ENCODE measurements at regions not wholly inside any gene's neighbourhood (a gene's known extent, or its start where the extent isn't known, plus 50 kb on each side); places are given as distances from the start of the nearest gene placed in this dataset.

DNA sequence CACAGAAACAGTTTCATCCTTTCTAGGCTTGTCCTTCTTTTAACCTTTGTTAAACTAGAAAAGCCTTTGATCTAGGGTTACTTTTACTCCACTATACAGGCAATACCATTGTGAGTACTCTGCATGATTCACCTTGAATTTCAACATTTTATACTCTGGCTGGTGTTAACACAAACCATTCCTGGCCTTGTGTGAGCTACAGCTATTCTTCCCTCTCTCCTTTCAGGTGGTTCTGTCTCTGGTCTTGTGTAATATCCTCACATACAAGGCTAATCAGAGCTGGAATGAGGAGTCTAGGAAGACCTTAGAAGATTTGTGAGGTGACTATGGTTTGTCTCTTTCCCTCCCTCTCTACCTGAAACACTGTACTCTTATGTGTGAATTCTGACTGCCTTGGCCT, 837.4 kb upstream of the USP15 start:
- DNase-seq (ENCODE audit: low spot score) = no peak
- no peak overlapping the region for H3K27ac ChIP-seq
- intact Hi-C loops (cut with DNase I) = no loop called here

DNA sequence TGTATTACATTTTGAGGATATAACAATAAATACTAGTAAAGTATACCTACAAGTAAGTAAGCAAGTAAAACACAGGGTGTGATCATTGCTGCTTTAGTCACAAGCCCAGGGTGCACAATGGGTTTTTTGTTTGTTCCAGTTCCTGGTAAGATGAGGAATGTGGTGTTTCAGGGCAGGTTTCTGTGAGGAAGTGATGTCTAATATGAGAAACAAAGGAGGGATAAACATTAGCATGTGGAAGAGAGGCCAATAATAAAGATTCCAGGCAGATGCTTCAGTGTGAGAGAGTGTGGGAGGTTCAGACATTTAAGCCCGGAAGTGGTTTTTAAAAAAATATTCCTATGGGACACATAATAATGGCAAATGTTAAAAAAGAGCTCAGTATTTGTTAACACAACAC, 808.1 kb upstream of the USP15 start:
- H3K36me3 ChIP-seq = no peaks in the 10 kb centered on the region
- H3K27me3 ChIP-seq (replicated peaks; ENCODE audit: insufficient read depth) = no peaks in the 10 kb centered on the region
- no peaks in the 10 kb centered on the region for H3K4me1 ChIP-seq (replicated peaks)
- no peak overlapping the region for H3K4me3 ChIP-seq
- no peaks in the 10 kb centered on the region for H3K9me3 ChIP-seq
- TF ChIP-seq POLR2A (IDR thresholded peaks at IDR 0.05) (no peak), POLR2AphosphoS5 (IDR thresholded peaks at IDR 0.05) (no peak)
- TF ChIP-seq, protein P1, sequence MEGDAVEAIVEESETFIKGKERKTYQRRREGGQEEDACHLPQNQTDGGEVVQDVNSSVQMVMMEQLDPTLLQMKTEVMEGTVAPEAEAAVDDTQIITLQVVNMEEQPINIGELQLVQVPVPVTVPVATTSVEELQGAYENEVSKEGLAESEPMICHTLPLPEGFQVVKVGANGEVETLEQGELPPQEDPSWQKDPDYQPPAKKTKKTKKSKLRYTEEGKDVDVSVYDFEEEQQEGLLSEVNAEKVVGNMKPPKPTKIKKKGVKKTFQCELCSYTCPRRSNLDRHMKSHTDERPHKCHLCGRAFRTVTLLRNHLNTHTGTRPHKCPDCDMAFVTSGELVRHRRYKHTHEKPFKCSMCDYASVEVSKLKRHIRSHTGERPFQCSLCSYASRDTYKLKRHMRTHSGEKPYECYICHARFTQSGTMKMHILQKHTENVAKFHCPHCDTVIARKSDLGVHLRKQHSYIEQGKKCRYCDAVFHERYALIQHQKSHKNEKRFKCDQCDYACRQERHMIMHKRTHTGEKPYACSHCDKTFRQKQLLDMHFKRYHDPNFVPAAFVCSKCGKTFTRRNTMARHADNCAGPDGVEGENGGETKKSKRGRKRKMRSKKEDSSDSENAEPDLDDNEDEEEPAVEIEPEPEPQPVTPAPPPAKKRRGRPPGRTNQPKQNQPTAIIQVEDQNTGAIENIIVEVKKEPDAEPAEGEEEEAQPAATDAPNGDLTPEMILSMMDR (IDR thresholded peaks at IDR 0.05) = no peak
- WGBS = 29% methylated on average over 1 of the region's 1 CpG
- no peak overlapping the region for H3K27ac ChIP-seq
- DNase-seq (ENCODE audit: low spot score) = no peak
- intact Hi-C loops (cut with DNase I) = no loop called here

More for the DNA sequence above, 837.4 kb upstream of the USP15 start:
- no peaks in the 10 kb centered on the region for H3K4me1 ChIP-seq (replicated peaks)
- no peaks in the 10 kb centered on the region for H3K36me3 ChIP-seq
- H3K9me3 ChIP-seq = no peaks in the 10 kb centered on the region
- no peak overlapping the region for H3K4me3 ChIP-seq
- TF ChIP-seq POLR2AphosphoS5 (IDR thresholded peaks at IDR 0.05) (no peak), POLR2A (IDR thresholded peaks at IDR 0.05) (no peak)
- TF ChIP-seq, protein P1 (IDR thresholded peaks at IDR 0.05) = no peak
- H3K27me3 ChIP-seq (replicated peaks; ENCODE audit: insufficient read depth) = no peaks in the 10 kb centered on the region

DNA sequence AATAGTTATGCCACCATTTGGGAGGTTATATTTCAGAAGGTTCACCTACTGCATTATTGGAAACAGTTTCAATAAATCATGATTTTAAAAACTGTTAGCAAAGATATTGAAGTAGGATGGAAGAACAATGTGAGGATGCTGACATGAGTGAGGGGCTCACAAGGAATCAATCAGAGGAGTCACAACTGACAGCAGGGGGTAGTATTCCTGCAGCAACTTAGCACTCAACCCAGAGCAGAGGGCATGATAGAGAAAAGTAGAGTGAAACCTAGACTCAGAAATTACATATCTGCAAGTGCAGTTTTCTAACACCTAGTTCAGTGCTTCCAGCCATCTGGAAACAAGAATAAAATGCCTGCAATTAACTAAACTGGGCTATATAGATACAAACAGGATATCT, 772.5 kb upstream of the USP15 start:
- no peaks in the 10 kb centered on the region for H3K27me3 ChIP-seq (replicated peaks; ENCODE audit: insufficient read depth)
- H3K27ac ChIP-seq = no peak overlapping the region
- H3K9me3 ChIP-seq = no peaks in the 10 kb centered on the region
- no peaks in the 10 kb centered on the region for H3K36me3 ChIP-seq
- intact Hi-C loops (cut with DNase I) = no loop called here
- H3K4me3 ChIP-seq = no peak overlapping the region
- no peaks in the 10 kb centered on the region for H3K4me1 ChIP-seq (replicated peaks)
- TF ChIP-seq POLR2AphosphoS5 (IDR thresholded peaks at IDR 0.05) (no peak), POLR2A (IDR thresholded peaks at IDR 0.05) (no peak)
- TF ChIP-seq, protein P1 (IDR thresholded peaks at IDR 0.05) = no peak
- DNase-seq (ENCODE audit: low spot score) = no peak

DNA sequence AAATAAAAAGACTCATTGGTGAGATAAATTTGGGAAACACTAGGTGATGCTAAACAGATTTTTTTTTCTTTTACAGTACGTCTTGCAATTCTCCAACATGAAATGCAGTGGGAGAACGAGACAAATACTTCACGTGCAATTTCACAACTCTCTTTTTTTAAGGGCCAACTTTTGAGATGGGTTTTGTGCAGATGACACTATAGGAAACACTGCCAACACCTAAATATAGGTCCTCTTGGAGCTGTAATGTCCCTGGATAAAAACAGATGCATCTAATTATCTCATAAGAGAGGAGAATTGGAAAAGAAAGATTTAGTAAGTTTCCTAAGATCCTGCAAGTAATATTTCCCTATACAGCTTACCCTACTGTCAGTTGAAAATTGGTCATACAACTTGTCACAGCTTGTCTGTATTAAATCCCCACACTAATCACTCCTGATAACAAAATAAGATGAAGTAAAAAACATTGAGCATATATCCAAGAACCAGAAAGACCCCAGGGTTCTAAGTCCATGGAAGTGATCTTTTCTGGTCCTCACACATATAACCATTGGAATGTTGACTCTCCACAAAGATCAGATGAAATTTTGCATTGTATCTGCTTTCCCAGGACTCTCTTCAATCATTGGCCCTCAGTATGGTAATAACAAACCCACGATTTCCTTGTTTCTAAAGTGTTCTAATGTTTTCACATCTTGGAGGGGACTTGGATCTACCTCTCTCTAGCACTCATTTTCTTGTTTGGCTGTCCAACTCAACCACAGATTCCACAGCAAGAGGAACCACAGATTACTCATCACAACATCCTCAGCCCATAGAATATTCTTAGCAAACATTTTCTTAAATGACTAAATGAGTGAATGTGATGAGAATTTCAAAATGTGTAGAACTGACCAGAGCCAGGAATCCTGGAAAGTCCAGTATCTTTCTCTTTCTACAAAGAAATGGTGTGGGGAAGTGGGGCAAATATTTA, 769.4 kb upstream of the USP15 start:
- no peaks in the 10 kb centered on the region for H3K36me3 ChIP-seq
- no peak overlapping the region for H3K27ac ChIP-seq
- intact Hi-C loops (cut with DNase I) = no loop called here
- TF ChIP-seq, protein P1 (IDR thresholded peaks at IDR 0.05) = no peak
- TF ChIP-seq POLR2AphosphoS5 (IDR thresholded peaks at IDR 0.05) = no peak
- TF ChIP-seq POLR2A (IDR thresholded peaks at IDR 0.05) = no peak
- DNase-seq (ENCODE audit: low spot score) = no peak
- H3K4me3 ChIP-seq = no peak overlapping the region
- H3K9me3 ChIP-seq = no peaks in the 10 kb centered on the region
- no peaks in the 10 kb centered on the region for H3K4me1 ChIP-seq (replicated peaks)
- no peaks in the 10 kb centered on the region for H3K27me3 ChIP-seq (replicated peaks; ENCODE audit: insufficient read depth)
- 57% methylated on average over 4 of the region's 4 CpGs for WGBS

DNA sequence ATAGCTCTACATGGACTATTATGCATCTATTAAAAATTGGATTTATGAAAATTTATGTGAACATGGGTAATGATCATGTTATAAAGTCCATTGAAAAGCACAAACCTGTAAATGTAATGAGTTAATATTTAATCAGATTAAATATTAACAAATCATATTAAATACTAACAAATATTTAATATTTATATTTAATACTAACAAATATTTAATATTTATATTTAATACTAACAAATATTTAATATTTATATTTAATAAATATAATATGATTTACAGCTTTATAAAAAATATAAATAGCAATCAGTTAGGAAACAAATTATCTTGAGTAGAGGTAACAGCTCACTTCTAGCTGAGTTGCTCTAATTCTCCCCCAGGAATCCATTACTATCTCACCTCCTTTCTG, 758.0 kb upstream of the USP15 start:
- no peak overlapping the region for H3K4me3 ChIP-seq
- H3K27ac ChIP-seq = no peak overlapping the region
- intact Hi-C loops (cut with DNase I) = no loop called here
- no peaks in the 10 kb centered on the region for H3K9me3 ChIP-seq
- no peak for DNase-seq (ENCODE audit: low spot score)
- TF ChIP-seq POLR2AphosphoS5 (IDR thresholded peaks at IDR 0.05) = no peak
- TF ChIP-seq, protein P1 (IDR thresholded peaks at IDR 0.05) = no peak
- TF ChIP-seq POLR2A (IDR thresholded peaks at IDR 0.05) = no peak
- no peaks in the 10 kb centered on the region for H3K36me3 ChIP-seq
- H3K27me3 ChIP-seq (replicated peaks; ENCODE audit: insufficient read depth) = no peaks in the 10 kb centered on the region
- no peaks in the 10 kb centered on the region for H3K4me1 ChIP-seq (replicated peaks)

Measured in prostate gland (tissue), 2 donors.